ENCODE measurements at regions not wholly inside any gene's neighbourhood (a gene's known extent, or its start where the extent isn't known, plus 50 kb on each side); places are given as distances from the start of the nearest gene placed in this dataset.
A peak's percentile ranks its signal among the peaks of the same experiment; 100 is the strongest.

GRCh38 chr14:43894534-43894933 is 612.5 kb downstream of the FSCB start:
- Histone ChIP-seq H3K27me3 (ENCODE audit: control insufficient read depth, insufficient read depth, low read length) (no peaks in the 10 kb centered on the region), H3K27ac (ENCODE audit: low read length) (no peak overlapping the region), H3K4me3 (ENCODE audit: low read depth in 2 of 2, low read length in 2 of 2) (no peak overlapping the region), H3K4me1 (ENCODE audit: control insufficient read depth, insufficient read depth, low read length) (no peaks in the 10 kb centered on the region), H3K9me3 (ENCODE audit: control insufficient read depth, insufficient read depth, low read depth, low read length) (no peaks in the 10 kb centered on the region), H3K36me3 (ENCODE audit: control insufficient read depth, insufficient read depth, low read length) (no peaks in the 10 kb centered on the region)
- TF ChIP-seq SIN3A (IDR thresholded peaks at IDR 0.05; ENCODE audit: borderline replicate concordance, insufficient read depth, low read depth, low read length) (no peak), CTCF (IDR thresholded peaks at IDR 0.05) (peak; percentile 47; the same call in 1 of the 2 replicates), TCF7L2 (IDR thresholded peaks at IDR 0.05; ENCODE audit: low read depth, low read length) (no peak), REST (IDR thresholded peaks at IDR 0.05; ENCODE audit: insufficient read depth in 1 of 2, low read depth in 2 of 2, low read length in 1 of 2) (no peak), POLR2AphosphoS5 (IDR thresholded peaks at IDR 0.05; ENCODE audit: low read depth, low read length) (no peak)
- CTCF ChIA-PET: no interaction called here
- in situ Hi-C loops (cut with HindIII; ENCODE audit: low pct_unique_long_range_greater_than_20kb, low sequenced_read_pairs) (no loop called here), intact Hi-C loops (cut with micrococcal nuclease; ENCODE audit: unreplicated experiment) (no loop called here)
- BruUV-seq (replicated peaks): no TSS peak
- POLR2A ChIA-PET: no interaction called here
- no peak for DNase-seq (ENCODE audit: low read depth, low spot score)
- ATAC-seq: no peak

- Histone ChIP-seq H3K36me3 (ENCODE audit: control insufficient read depth, insufficient read depth, low read length) (no peaks in the 10 kb centered on the region), H3K27ac (ENCODE audit: low read length) (no peak overlapping the region), H3K4me3 (ENCODE audit: low read depth in 2 of 2, low read length in 2 of 2) (no peak overlapping the region), H3K27me3 (ENCODE audit: control insufficient read depth, insufficient read depth, low read length) (no peaks in the 10 kb centered on the region), H3K9me3 (ENCODE audit: control insufficient read depth, insufficient read depth, low read depth, low read length) (no peaks in the 10 kb centered on the region), H3K4me1 (ENCODE audit: control insufficient read depth, insufficient read depth, low read length) (no peaks in the 10 kb centered on the region)
- TF ChIP-seq CTCF (IDR thresholded peaks at IDR 0.05) (no peak), POLR2AphosphoS5 (IDR thresholded peaks at IDR 0.05; ENCODE audit: low read depth, low read length) (no peak), REST (IDR thresholded peaks at IDR 0.05; ENCODE audit: insufficient read depth in 1 of 2, low read depth in 2 of 2, low read length in 1 of 2) (no peak), SIN3A (IDR thresholded peaks at IDR 0.05; ENCODE audit: borderline replicate concordance, insufficient read depth, low read depth, low read length) (no peak), TCF7L2 (IDR thresholded peaks at IDR 0.05; ENCODE audit: low read depth, low read length) (no peak)
- ChIA-PET CTCF (no interaction called here), POLR2A (no interaction called here)
- no peak for DNase-seq (ENCODE audit: low read depth, low spot score)
- BruUV-seq (replicated peaks): no TSS peak
- in situ Hi-C loops (cut with HindIII; ENCODE audit: low pct_unique_long_range_greater_than_20kb, low sequenced_read_pairs): no loop called here
- no peak for ATAC-seq
- intact Hi-C loops (cut with micrococcal nuclease; ENCODE audit: unreplicated experiment): no loop called here
Measured at GRCh38 chr14:43887523-43887922, 619.6 kb downstream of the FSCB start.

Data from Panc1 (cell line).